IMR-90 (cell line): ENCODE measurements at regions not wholly inside any gene's neighbourhood (a gene's known extent, or its start where the extent isn't known, plus 50 kb on each side); places are given as distances from the start of the nearest gene placed in this dataset.
"Not testable (repeated sequence)": the region's sequence is repeated elsewhere in the genome, so short reads cannot be mapped to it uniquely, and the experiment has no call there.

Experiments
- ATAC-seq: fragments of 200-7000 bp; cut with Tn5 transposase; 2 replicates; pipeline ENCODE4 v1.9.1; 2020; ENCODE audit warnings: low read depth, mild to moderate bottlenecking, moderate library complexity
- BruUV-seq: library from RNA; stranded (reverse); fragments of 400-500 nt; replicated peaks from 2 replicates; lab custom pipeline; 2021; lab: Mats Ljungman, UMichigan
- CTCF ChIA-PET: fragments of 300-600 bp; formaldehyde crosslinking; extraction: SDS; loops from one replicate; lab custom pipeline; 2021; ENCODE audit warnings: antibody characterized with exemption; lab: Yijun Ruan, JAX
- POLR2A ChIA-PET: fragments of 300-600 bp; sonication (Branson Sonifier 250); formaldehyde crosslinking; loops from one replicate; lab custom pipeline; 2022; ENCODE audit warnings: antibody characterized with exemption; ENCODE audit not compliant: unreplicated experiment; lab: Charles Lee
- DNase-seq: peaks from one replicate; pipeline ENCODE4 v3.0.0; 2013
- H2AFZ ChIP-seq: replicated peaks from 2 replicates; pipeline ENCODE3; 2013; ENCODE audit warnings: low read length, mild to moderate bottlenecking; ENCODE audit not compliant: poor library complexity
- H2AK5ac ChIP-seq: 2 replicates; pipeline ENCODE4 v1.6.1; 2013; ENCODE audit warnings: low read depth, low read length, inconsistent platforms
- H2AK9ac ChIP-seq: replicated peaks from 2 replicates; pipeline ENCODE3; 2013; ENCODE audit warnings: mild to moderate bottlenecking, low read depth, low read length, moderate library complexity; ENCODE audit not compliant: poor library complexity
- H2BK120ac ChIP-seq: 2 replicates; pipeline ENCODE4 v1.6.1; 2013; ENCODE audit warnings: low read depth, low read length, inconsistent platforms
- H2BK15ac ChIP-seq: 3 replicates; pipeline ENCODE4 v1.6.1; 2013; ENCODE audit warnings: low read depth, low read length, inconsistent platforms
- H2BK20ac ChIP-seq: 2 replicates; pipeline ENCODE4 v1.6.1; 2013; ENCODE audit warnings: low read depth, mild to moderate bottlenecking, inconsistent platforms, low read length, moderate library complexity
- H2BK5ac ChIP-seq: 2 replicates; pipeline ENCODE4 v1.6.1; 2013; ENCODE audit warnings: mild to moderate bottlenecking, low read depth, low read length, inconsistent platforms; ENCODE audit not compliant: poor library complexity, severe bottlenecking
- H3K14ac ChIP-seq: replicated peaks from 2 replicates; pipeline ENCODE4 v1.6.1; 2013; ENCODE audit warnings: low read depth, low read length, inconsistent platforms
- H3K18ac ChIP-seq: 2 replicates; pipeline ENCODE4 v1.6.1; 2013; ENCODE audit warnings: low read depth, low read length, control low read depth
- H3K23ac ChIP-seq: 2 replicates; pipeline ENCODE4 v1.6.1; 2013; ENCODE audit warnings: low read depth, low read length, inconsistent platforms
- H3K27ac ChIP-seq: 2 replicates; pipeline ENCODE4 v1.5.1; 2013; ENCODE audit warnings: mild to moderate bottlenecking, control low read depth, low read length; ENCODE audit not compliant: insufficient read depth
- H3K27me3 ChIP-seq: 2 replicates; pipeline ENCODE4 v1.6.1; 2013; ENCODE audit warnings: low read length; ENCODE audit not compliant: control insufficient read depth, insufficient read depth
- H3K36me3 ChIP-seq: 2 replicates; pipeline ENCODE4 v1.6.1; 2013; ENCODE audit warnings: low read length, mixed read lengths; ENCODE audit not compliant: control insufficient read depth, insufficient read depth
- H3K4ac ChIP-seq: 2 replicates; pipeline ENCODE4 v1.6.1; 2013; ENCODE audit warnings: low read depth, low read length, inconsistent platforms
- H3K4me1 ChIP-seq: 2 replicates; pipeline ENCODE4 v1.6.1; 2013; ENCODE audit warnings: low read length, mixed read lengths; ENCODE audit not compliant: control insufficient read depth, insufficient read depth
- H3K4me2 ChIP-seq: 2 replicates; pipeline ENCODE4 v1.6.1; 2013; ENCODE audit warnings: low read depth, mild to moderate bottlenecking, control low read depth, low read length, moderate library complexity
- H3K4me3 ChIP-seq: 2 replicates; pipeline ENCODE4 v1.5.1; 2013; ENCODE audit warnings: low read depth, mild to moderate bottlenecking, control low read depth, low read length, moderate library complexity; ENCODE audit not compliant: insufficient read depth
- H3K56ac ChIP-seq: 2 replicates; pipeline ENCODE4 v1.6.1; 2013; ENCODE audit warnings: low read length, inconsistent platforms; ENCODE audit not compliant: insufficient read depth; ENCODE audit errors: extremely low read depth
- H3K79me1 ChIP-seq, 2 experiments: 2 replicates each; pipeline ENCODE4 v1.6.1; 2013; ENCODE audit warnings: low read length in 2 of 2, inconsistent platforms in 1 of 2, low read depth in 1 of 2
- H3K9ac ChIP-seq: 2 replicates; pipeline ENCODE4 v1.6.1; 2013; ENCODE audit warnings: low read depth, low read length, control low read depth
- H3K9me1 ChIP-seq: 2 replicates; pipeline ENCODE4 v1.6.1; 2013; ENCODE audit warnings: low read length, inconsistent platforms; ENCODE audit not compliant: insufficient read depth
- H3K9me3 ChIP-seq: 2 replicates; pipeline ENCODE4 v1.6.1; 2013; ENCODE audit warnings: low read length; ENCODE audit not compliant: control insufficient read depth, insufficient read depth
- H4K20me1 ChIP-seq: 2 replicates; pipeline ENCODE4 v1.6.1; 2013; ENCODE audit warnings: low read length, inconsistent platforms; ENCODE audit not compliant: insufficient read depth
- H4K5ac ChIP-seq: 2 replicates; pipeline ENCODE4 v1.6.1; 2013; ENCODE audit warnings: mild to moderate bottlenecking, low read depth, low read length, control low read depth
- H4K8ac ChIP-seq, 2 experiments: 2 replicates each; pipeline ENCODE4 v1.6.1; 2013; ENCODE audit warnings: low read depth in 2 of 2, low read length in 2 of 2, control low read depth in 1 of 2, inconsistent platforms in 1 of 2
- H4K91ac ChIP-seq: 2 replicates; pipeline ENCODE4 v1.6.1; 2013; ENCODE audit warnings: low read depth, low read length, inconsistent platforms; ENCODE audit not compliant: insufficient read depth
- WGBS, 2 experiments: methylation state at CpG; one replicate each; pipeline versions ENCODE4 v1.1.5 to v1.1.7; 2013; ENCODE audit warnings: missing lambda C conversion rate in 2 of 2; ENCODE audit not compliant: insufficient read length in 1 of 2; ENCODE audit errors: extremely low coverage in 2 of 2; 5-methylcytosine and 5-hydroxymethylcytosine counted together
- dilution Hi-C: fragments of 300-500 bp; cut with HindIII; formaldehyde crosslinking; loops from one replicate; pipeline ENCODE4 v1.14.3; 2018; ENCODE audit warnings: low sequenced_read_pairs; ENCODE audit not compliant: unreplicated experiment
- in situ Hi-C: fragments of 300-500 bp; cut with MboI; formaldehyde crosslinking; loops from 3 replicates; pipeline ENCODE4 v1.14.3; 2019; ENCODE audit warnings: low sequenced_read_pairs, inconsistent platforms, mixed read lengths
- intact Hi-C: fragments of 100-400 bp; cut with micrococcal nuclease; formaldehyde crosslinking; loops from 2 replicates; pipeline ENCODE4 v1.10.0; 2022

- H3K4me1 ChIP-seq, H3K9ac ChIP-seq, H4K20me1 ChIP-seq, H3K4ac ChIP-seq, BruUV-seq, H3K23ac ChIP-seq, H3K9me1 ChIP-seq, ATAC-seq, in situ Hi-C loops, H2BK5ac ChIP-seq, H3K27ac ChIP-seq, POLR2A ChIA-PET, H2AFZ ChIP-seq, H3K14ac ChIP-seq, H3K9me3 ChIP-seq, CTCF ChIA-PET, H2BK20ac ChIP-seq, dilution Hi-C loops, H3K27me3 ChIP-seq, H4K5ac ChIP-seq, H2BK15ac ChIP-seq, H3K4me3 ChIP-seq, H3K36me3 ChIP-seq, H4K8ac ChIP-seq, H3K18ac ChIP-seq, H2AK9ac ChIP-seq, H2BK120ac ChIP-seq, H2AK5ac ChIP-seq, H4K91ac ChIP-seq, DNase-seq, H3K56ac ChIP-seq, intact Hi-C loops, H3K79me1 ChIP-seq, H3K4me2 ChIP-seq: not testable (repeated sequence)
- WGBS, 2 experiments, result no CpG with 5 or more reads among the region's 3 CpGs
Measured at GRCh38 chr2:210871566-210871965, 315.2 kb downstream of the CPS1 start.
